HG03045 (cell line): ENCODE measurements at regions not wholly inside any gene's neighbourhood (a gene's known extent, or its start where the extent isn't known, plus 50 kb on each side); places are given as distances from the start of the nearest gene placed in this dataset.
"Not testable (repeated sequence)": the region's sequence is repeated elsewhere in the genome, so short reads cannot be mapped to it uniquely, and the experiment has no call there.

Source experiments
- ATAC-seq: cut with Tn5 transposase; IDR thresholded peaks from one replicate; pipeline ENCODE4 v1.9.1; 2021; ENCODE audit warnings: mild to moderate bottlenecking, moderate library complexity; ENCODE audit not compliant: unreplicated experiment

DNA sequence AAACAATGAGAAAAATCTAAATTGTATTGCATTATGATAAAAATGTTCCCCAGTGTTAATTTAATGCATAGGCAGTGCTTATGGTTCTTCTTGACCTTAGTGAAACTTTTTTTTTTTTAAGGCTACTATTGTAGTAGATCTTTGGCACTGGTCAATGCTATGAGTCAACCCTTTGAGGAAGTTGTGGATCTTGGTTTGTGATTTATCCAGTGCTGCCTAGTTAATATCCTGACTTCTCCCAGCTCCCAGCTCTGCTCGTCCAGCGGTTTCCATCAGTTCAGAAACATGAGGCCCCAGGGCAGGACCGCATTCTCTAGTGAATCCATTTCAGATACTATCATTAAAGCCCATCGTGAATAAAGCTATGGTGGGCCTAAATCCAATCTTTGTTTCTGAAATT is 364.5 kb upstream of the JARID2 start:
- no peak for ATAC-seq

DNA sequence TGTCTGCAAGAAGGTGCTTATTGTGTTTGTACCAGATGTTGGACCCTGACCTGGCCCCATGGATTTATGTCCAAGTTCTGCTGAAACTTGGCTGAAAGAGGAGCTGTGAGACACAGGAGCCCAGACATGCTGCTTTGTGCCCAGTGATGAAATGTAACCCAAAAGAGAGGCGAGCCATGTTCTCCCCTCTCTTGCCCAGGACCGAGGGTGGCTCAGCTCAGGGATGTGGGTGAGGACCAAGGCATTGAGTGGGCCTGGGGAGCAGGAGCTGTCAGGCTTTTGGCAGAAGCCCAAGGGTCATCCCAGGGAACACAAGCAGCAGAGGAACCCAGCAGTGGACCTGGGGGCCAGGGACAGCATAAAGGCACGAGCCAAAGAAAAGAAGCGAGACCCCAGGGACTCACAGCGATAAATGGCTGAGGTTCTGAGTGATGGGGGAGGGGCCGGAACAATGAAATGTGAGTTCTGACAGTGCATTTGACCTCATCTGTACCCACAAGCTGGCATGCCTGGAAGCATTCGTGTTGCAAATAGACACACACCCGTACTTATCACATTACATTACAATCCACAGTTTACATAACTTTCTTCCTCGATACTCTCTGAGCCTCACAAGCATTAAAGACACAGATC is 363.4 kb upstream of the JARID2 start:
- ATAC-seq = no peak

DNA sequence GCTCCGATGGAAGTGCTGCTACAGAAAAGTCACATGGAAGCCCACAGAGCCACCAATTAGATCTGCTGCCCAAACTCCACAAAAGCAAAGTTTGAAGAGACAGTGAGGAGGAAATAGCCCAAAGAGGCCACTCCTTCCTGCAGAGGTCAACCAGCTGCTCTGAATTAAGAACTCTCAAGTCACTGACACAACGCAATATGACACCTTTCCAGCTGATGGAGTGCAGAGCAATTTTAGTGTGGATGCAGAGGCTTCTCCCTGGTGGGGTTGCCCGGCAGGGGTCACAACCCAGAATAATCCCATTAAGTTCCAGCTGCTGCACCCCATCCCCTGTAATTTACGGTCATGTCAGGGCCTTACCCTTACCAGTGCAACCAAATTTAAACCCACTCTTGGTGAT is 361.9 kb upstream of the JARID2 start:
- ATAC-seq = no peak

DNA sequence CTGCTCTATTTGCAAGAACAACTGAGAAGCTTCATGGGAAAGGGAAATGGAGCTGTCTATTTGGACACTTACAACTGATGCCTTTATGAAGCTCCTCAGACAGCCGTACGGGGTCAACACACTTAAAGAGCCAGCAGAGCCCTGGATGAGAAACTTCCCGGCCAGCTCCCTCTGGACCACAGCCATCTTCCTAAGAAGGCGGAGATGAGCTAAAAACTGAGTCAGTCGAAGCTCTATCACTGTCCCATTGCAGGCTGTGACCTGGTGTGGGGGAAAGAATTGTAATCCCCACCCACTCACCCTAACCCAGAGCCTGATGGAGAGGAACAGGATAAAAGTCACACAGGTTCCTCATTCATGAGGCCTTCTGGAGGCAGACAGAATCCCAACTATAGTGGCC is 360.4 kb upstream of the JARID2 start:
- ATAC-seq = no peak

DNA sequence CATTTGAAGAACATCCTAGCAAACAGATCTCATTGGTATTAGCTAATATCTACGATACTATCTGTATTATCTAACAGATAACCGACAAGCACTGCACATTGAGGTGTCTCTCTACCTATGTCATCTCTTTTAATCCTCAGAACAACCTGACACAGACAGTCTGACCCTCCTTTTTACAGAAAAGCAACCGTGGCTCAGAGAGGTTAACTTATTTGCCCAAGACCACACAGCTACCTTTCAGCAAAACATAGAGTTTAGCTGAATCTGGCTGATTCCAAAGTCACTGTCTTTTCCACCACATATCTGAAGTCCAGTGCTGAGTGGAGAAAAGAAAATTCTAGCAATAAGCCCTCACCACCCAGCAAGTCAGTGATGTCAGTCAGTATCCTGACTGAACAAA is 358.7 kb upstream of the JARID2 start:
- no peak for ATAC-seq

DNA sequence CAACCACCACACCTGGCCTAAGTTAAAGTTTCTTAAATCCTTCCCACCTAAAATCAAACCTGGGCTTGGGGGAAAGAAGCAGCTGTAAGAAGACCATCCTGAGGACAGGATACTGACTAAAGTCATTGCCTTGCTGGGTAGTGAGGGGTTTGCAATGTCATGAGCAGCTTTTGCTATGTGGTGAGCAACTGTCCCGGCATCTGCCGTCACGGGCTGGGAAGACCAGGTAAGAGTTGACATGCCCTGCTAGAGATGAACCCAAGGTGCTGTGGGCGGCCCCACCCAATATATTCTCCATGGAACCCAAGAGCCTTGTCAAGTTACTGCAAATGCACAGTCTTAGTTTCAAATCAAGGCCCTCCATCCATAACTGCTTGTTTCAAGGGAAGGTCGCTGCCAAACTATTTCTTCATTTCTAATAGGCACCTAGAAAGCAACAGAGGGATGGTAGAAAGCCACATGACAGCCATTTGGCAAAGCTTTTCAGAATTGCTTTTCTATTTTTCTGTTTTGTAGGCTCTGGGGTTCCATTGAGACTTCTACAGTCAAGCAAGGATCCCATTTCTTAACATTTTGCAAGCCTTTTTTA is 357.8 kb upstream of the JARID2 start:
- no peak for ATAC-seq

DNA sequence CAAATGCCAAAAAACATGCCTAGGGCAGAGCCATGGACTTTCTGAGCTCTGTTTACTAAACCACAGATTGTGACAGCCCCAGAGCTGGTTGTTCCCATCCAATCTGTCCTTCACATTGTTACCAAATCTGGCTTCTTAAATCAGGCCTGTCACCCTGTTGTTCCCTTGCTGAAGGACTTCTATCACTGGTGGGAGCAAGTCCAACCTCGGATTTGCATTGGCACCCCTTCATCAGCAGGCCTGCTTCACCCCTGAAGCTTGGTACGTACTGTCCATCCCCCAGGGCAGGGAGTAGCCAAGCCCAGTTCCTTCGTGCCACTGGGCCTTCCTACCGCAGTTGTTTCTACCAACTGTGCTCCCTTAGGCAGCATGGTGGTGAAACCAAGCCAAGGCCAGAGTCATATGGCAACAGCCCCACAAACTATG is 357.3 kb upstream of the JARID2 start:
- no peak for ATAC-seq

DNA sequence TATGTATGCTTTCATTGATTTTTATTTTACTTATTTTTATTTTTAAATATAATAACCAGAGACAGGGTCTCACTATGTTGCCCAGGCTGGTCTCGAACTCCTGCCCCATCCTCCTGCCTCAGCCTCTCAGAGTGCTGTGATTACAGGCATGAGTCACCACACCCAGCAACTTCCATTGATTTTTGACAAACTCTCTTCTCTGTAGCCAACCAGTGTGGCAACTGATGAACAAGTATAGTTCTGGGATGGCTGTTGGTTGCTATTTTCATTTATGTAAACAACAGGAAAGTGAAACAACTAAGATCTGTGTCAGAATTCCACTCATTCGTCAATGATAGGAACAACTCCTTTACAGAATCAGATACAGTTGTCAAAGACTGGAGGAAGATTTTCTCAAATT is 356.7 kb upstream of the JARID2 start:
- no peak for ATAC-seq

DNA sequence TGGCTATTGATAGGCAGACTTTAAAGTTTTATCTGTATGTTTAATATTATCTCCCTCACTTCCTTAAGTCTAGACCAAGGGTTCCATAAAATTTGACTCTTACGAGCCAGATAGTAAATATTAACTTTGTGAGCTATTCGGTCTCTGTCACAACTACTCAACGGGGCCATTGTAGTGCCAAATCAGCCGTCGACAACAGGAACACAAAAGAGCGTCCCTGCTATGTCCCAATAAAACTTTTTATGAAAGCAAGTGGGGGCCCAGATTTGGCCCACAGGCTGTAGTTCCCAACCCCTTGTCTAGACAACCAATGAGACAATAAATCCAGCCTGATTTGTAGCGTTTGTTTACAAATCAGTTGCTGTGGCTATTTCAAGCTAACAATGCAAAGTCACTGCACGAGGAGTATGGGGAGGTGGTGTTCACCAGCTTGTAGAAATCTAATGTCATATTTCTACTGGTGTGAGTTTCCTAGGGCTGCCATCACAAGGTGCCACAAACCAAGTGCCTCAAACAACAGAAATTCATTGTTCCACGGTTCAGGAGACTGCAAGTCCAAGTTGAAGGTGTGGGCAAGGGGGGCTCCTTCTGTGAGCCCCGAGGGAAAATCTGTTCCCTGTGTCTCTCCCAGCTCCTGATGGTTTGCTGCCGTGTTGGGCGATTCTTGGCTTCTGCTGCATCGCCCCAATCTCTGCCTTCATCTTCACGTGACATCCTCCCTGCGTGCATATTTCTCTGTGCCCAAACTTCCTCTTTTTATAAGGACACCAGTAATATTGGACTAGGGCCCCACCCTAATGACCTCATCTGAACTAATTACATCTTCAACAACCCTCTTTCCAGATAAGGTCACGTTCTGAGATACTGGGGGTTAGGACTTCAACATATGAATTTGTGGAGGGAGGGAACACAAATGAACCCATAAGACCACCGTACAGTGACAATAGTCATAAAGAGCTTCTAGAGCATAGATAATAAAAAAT is 356.0 kb upstream of the JARID2 start:
- no peak for ATAC-seq

DNA sequence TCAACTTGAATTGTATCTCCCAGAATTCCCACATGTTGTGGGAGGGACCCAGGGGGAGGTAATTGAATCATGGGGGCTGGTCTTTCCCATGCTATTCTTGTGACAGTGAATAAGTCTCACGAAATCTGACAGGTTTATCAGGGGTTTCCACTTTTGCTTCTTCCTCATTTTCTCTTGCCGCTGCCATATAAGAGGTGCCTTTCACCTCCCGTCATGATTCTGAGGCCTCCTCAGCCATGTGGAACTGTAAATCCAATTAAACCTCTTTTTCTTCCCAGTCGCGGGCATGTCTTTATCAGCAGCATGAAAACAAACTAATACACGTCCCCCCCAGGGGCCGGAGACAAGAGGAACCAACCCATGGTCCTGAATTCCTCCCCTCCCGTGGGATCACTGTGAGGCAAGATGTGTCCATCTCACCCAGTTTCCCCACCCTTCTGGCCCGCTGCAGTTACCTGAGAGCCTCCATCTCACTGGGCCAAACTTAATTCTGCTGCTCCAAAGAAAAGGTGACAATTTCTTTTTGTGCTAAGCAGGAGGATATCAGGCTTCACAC is 354.0 kb upstream of the JARID2 start:
- not testable (repeated sequence) for ATAC-seq

DNA sequence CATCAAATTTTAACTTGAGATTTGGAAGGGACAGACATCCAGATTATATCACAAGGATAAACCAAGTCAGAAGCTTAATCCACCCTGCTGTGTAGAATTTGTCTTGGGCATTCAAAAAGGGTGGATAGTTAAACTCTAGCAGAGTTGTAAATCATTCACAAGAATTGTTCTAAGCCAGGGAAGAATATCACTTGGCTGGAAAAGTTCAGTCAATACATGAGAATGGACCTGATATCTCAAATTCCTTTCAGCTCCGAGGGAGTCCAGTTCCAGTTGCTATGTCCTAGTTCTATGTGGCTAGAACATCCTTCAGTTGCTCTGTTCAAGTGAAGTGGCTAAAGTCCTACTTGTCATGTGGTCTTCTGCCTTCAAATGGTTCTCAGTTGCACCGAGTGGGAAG is 351.8 kb upstream of the JARID2 start:
- ATAC-seq = no peak

DNA sequence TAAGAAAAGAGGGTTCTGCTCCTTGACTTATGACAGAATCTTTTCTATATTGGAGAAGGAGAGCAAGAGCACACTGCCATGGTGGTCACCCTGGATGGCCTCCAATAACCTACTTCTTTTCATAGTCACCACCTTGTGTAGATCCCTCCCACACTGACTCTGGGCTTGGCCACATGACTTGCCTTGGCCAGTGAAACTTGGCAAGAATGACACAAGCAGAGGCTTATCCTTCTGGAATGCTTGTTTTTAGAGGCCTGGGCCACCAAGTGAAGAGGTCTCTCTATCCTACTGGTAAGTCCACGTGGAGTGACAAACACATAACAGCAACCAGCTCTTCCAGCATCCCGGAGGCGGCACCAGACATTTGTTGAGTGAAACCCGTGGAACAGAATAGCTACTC is 349.4 kb upstream of the JARID2 start:
- no peak for ATAC-seq

DNA sequence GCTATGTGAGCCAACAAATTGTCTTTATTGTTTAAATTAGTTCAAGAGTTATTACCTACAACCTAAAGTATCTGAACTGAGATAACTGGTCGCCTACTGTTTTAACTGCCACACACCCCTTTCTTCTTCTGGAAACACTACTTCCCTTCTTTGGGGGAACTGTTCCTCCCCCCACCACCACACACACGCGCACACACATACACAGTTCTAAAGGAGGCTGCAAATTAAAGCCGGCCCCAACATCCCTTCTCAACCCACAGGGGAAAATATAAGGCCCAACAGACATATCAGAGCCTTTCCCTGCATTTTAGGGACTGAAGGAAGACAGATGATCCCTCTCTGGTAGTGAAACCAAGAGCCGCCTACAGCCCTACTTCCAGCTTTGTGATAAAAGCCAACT is 348.0 kb upstream of the JARID2 start:
- ATAC-seq = no peak

DNA sequence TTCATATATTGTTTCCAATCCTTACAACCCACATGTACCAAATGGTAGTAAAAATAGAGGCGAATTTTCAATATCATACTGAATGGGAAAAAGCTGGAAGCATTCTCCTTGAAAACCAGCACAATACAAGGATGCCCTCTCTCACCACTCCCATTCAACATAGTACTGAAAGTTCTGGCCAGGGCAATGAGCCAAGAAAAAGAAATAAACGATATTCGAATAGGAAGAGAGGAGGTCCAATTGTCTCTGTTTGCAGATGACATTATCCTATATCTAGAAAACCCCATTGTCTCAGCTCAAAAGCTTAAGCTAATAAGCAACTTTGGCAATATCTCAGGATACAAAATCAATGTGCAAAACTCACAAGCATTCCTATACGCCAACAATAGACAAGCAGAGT is 346.4 kb upstream of the JARID2 start:
- ATAC-seq = not testable (repeated sequence)

DNA sequence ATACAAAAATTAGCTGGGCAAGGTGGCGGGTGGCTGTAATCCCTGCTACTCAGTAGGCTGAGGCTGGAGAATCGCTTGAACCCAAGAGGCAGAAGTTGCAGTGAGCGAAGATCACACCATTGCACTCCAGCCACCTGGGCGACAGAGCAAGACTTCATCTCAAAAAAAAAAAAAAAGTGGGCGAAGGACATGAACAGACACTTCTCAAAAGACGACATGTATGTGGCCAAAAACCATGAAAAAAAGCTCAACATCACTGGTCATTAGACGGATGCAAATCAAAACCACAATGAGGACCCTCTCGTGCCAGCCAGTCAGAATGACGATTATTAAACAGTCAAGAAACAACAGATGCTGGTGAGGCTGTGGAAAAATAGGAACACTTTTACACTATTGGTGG is 344.9 kb upstream of the JARID2 start:
- no peak for ATAC-seq

DNA sequence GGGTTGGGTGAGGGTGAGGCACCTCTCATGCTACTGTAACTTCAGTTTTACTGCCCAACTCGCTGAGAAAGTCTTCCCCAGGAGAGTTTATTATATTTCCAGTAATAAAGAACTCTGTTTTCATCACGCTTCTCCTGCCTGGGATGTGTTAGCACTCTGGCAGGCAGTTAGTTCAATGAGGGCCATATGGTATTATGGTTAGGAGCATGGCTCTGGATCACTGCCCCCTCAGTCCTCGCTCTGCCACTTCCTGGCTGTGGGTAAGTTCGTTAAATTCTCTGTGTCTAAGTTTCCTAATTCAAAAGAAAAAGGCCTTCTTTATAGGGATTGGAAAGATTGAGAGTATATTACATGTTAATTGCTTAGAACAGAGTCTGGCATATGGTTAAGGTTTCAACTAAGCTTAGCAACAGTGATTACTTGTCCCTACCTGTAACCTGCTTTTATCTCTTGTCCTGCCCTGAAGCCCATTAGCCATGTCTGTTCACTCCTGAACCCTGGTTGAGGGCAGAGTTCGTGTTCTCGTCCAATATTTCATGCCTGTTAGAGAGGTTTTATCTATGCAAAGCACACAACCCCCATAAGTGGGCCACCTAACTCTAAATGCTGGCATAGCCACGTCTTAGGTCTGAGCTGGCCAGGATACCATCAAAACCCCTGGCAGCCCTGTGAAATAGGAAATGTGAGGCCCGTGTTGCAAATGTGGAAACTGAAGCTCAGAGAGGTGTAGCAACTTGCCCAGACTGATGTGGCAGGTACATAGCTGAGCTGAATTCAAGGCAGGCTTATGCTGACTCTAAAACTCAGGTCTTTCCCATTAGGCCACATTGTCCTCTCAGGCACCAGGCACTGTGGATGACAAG is 342.5 kb upstream of the JARID2 start:
- no peak for ATAC-seq

DNA sequence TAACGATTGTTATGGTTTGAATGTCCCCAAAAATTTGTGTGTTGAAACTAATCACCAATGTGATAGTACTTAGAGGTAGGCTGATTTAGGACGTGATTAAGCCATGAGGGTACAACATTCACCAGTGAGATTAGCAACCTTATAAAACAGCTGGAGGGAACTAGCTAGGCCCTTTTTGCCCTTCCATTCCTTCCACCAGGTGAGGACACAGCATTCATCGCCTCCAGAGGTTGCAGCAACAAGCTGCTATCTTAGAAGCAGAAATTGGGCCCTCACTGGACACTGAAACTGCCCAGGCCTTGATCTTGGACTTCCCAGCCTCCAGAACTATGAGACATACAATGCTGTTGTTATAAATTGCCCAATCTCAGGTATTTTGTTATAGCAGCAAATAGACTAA is 340.7 kb upstream of the JARID2 start:
- ATAC-seq = no peak

DNA sequence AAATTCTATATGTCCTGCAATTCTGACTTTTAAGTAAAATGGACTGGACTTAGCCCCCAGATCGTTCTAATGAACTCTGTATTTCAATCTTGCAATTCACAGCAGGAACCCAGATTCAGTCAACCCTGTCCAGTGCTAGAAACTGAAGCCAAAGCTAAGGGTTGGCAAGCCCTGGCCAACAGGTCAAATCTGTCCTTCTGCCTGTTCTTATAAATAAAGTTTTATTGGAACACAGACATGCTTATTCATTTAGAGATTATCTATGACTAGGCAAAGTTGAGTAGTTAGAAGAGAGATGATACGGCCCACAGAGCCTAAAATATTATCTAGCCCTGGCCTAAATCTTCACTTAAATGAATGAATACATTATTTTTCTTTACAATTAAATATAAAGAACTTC is 339.2 kb upstream of the JARID2 start:
- ATAC-seq = no peak

DNA sequence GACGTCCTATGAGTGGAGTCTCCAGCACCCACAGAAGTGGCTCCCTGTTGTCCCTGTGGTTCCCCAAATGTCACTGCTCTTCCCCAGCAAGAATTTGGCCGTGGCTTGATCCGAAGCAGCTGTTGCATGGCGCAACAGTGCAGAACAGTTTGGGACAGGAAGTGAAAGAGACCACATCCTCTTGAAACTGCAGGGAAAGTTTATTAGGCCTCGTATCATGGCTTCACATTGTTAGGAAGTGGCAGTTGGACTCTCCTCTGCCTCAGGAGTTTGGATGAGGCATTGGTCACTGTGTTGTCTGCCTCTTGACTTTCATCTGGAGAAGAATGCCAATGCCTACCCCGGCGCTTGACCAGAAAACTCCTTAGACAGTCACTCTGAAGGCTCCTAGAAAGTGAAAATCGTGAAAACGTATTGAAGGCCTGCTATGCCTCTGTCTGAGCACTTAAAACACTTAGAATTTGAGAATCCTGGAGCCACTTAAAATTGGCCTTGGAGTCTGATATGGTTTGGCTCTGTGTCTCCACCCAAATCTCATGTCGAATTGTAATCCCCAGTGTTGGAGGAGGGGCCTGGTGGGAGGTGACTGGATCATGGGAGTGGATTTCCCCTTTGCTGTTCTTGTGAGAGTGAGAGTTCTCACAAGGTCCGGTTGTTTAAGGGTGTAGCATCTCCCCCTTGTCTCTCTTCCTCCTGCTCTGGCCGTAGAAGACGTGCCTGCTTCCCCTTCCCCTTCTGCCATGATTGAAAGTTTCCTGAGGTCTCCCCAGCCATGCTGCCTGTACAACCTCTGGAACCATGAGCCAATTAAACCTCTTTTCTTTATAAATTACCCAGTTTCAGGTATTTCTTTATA is 334.9 kb upstream of the JARID2 start:
- peak; percentile 62 for ATAC-seq

DNA sequence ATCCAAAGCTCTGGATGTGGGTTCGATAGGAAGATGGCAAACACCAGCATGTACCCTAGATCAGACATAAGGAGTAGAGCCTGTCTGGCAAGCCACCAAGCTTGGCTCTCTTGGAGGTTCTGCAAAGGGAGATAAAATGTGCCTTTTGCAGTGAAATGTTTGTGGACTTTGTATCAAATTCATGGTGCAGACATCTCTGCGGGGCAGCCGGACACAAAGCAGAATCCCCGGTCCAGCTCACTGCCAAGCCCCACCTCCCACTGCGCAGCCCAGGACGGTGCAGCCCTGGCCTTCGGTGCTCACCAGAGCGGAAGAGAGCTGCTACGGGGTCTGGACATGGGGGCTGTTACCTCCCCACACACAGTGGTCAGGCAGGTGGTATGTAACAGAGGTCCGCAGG is 333.6 kb upstream of the JARID2 start:
- ATAC-seq = no peak
